ENCODE measurements at regions not wholly inside any gene's neighbourhood (a gene's known extent, or its start where the extent isn't known, plus 50 kb on each side); places are given as distances from the start of the nearest gene placed in this dataset.

GRCh38 chr5:89044674-89045200, 161.8 kb upstream of the MEF2C start:
- no peak overlapping the region for H2AFZ ChIP-seq (ENCODE audit: low read length)
- CTCF ChIA-PET (ENCODE audit: partially characterized antibody) = no interaction called here
- no peak overlapping the region for H2AK5ac ChIP-seq (ENCODE audit: low read depth, low read length)
- H3K9me3 ChIP-seq (ENCODE audit: insufficient read depth in 2 of 2, low read depth in 1 of 2, low read length in 1 of 2) = peaks cover 5% of the 10 kb centered on the region in 2 experiments; a peak in 1 of 4 replicates
- H3K56ac ChIP-seq (replicated peaks; ENCODE audit: insufficient read length, low read depth, low read length) = no peak overlapping the region
- no peak overlapping the region for H4K5ac ChIP-seq (ENCODE audit: insufficient read length, low read depth, low read length)
- H3K4me1 ChIP-seq (replicated peaks in 1 of 4; ENCODE audit: control insufficient read depth in 3 of 4, insufficient read depth in 4 of 4, low read length in 3 of 4) = peaks cover 0 to 6% (median 3%) of the 10 kb centered on the region in 4 experiments; a peak in 3 of 7 replicates
- no peak for FAIRE-seq
- no peak overlapping the region for H3K4me3 ChIP-seq (ENCODE audit: extremely low read depth in 1 of 4, insufficient read depth in 2 of 4, low read depth in 3 of 4, low read length in 4 of 4)
- H3K36me3 ChIP-seq (ENCODE audit: control insufficient read depth in 2 of 4, insufficient read depth in 4 of 4, low read length in 3 of 4) = peaks cover 0 to 4% (median 0%) of the 10 kb centered on the region in 4 experiments; a peak in 1 of 8 replicates
- no peak overlapping the region for H3K4me2 ChIP-seq (ENCODE audit: insufficient read depth in 1 of 2, low read depth in 2 of 2, low read length in 2 of 2)
- H4K20me1 ChIP-seq (replicated peaks in 1 of 2; ENCODE audit: control insufficient read depth in 1 of 2, insufficient read depth in 2 of 2, low read length in 2 of 2) = no peaks in the 10 kb centered on the region
- WGBS, 2 experiments (ENCODE audit: extremely low coverage in 1 of 2, insufficient coverage in 1 of 2, insufficient read length in 1 of 2, insufficient replicate concordance in 2 of 2, low coverage in 1 of 2, low lambda C conversion rate in 2 of 2, missing lambda C conversion rate in 1 of 2) = 89% methylated on average over 5 of the region's 5 CpGs; no CpG with 5 or more reads in 1 of the 2 experiments
- H4K8ac ChIP-seq (ENCODE audit: extremely low read depth, insufficient read depth, low read length) = no peak overlapping the region
- no peak overlapping the region for H4K91ac ChIP-seq (replicated peaks; ENCODE audit: insufficient read length, low read length)
- no peak overlapping the region for H3K9ac ChIP-seq (replicated peaks in 1 of 4; ENCODE audit: extremely low read depth in 1 of 4, low read depth in 3 of 4, low read length in 3 of 4)
- no peak overlapping the region for H3K23ac ChIP-seq (ENCODE audit: insufficient read length)
- no peak overlapping the region for H2BK5ac ChIP-seq (ENCODE audit: low read depth, low read length)
- H2BK12ac ChIP-seq (ENCODE audit: low read depth, low read length) = no peak overlapping the region
- no peak overlapping the region for H3K18ac ChIP-seq (ENCODE audit: extremely low read depth, low read length)
- no peak for DNase-seq (ENCODE audit: low read depth in 1 of 2, low spot score in 2 of 2)
- no peaks in the 10 kb centered on the region for H3K79me1 ChIP-seq (ENCODE audit: low read depth, low read length)
- no peak overlapping the region for H3K14ac ChIP-seq (ENCODE audit: insufficient read length)
- H3K79me2 ChIP-seq (ENCODE audit: control insufficient read depth in 1 of 2, insufficient read depth in 2 of 2, low read length in 2 of 2) = no peaks in the 10 kb centered on the region
- no peak overlapping the region for H2BK15ac ChIP-seq (ENCODE audit: low read length)
- no peak overlapping the region for H2BK120ac ChIP-seq (replicated peaks; ENCODE audit: low read depth, low read length)
- no peak overlapping the region for H2BK20ac ChIP-seq (ENCODE audit: low read length)
- no peak overlapping the region for H3K27ac ChIP-seq (ENCODE audit: low read depth, low read length)
- H3K27me3 ChIP-seq (replicated peaks in 1 of 4; ENCODE audit: control insufficient read depth in 3 of 4, extremely low read depth in 1 of 4, insufficient read depth in 3 of 4, low read length in 3 of 4) = peaks cover 0 to 1% (median 0%) of the 10 kb centered on the region in 4 experiments; a peak in 1 of 7 replicates
- POLR2A ChIA-PET (ENCODE audit: partially characterized antibody) = no interaction called here
- H3K23me2 ChIP-seq (ENCODE audit: low read depth, low read length) = no peaks in the 10 kb centered on the region
- H3K4ac ChIP-seq (replicated peaks; ENCODE audit: insufficient read length, low read depth, low read length) = no peak overlapping the region
- no peak for TF ChIP-seq CTBP2 (IDR thresholded peaks at IDR 0.05; ENCODE audit: borderline replicate concordance, insufficient read depth, insufficient read length, low read length)
- no peak for TF ChIP-seq GTF2F1 (IDR thresholded peaks at IDR 0.05; ENCODE audit: borderline replicate concordance, low read depth, low read length)
- no peak for TF ChIP-seq EGR1 (IDR thresholded peaks at IDR 0.05; ENCODE audit: borderline replicate concordance, low read depth, low read length)
- no peak for TF ChIP-seq SAP30 (IDR thresholded peaks at IDR 0.05; ENCODE audit: insufficient read depth, insufficient replicate concordance, low read length)
- TF ChIP-seq GABPA (IDR thresholded peaks at IDR 0.05; ENCODE audit: borderline replicate concordance, insufficient read depth, low read length) = no peak
- no peak for TF ChIP-seq MAX (IDR thresholded peaks at IDR 0.05)
- no peak for TF ChIP-seq JUND (IDR thresholded peaks at IDR 0.05; ENCODE audit: low read length)
- no peak for TF ChIP-seq RAD21 (IDR thresholded peaks at IDR 0.05 in 1 of 2, conservative IDR thresholded peaks at IDR 0.05 in 1 of 2; ENCODE audit: low read depth in 2 of 2, low read length in 2 of 2)
- no peak for TF ChIP-seq E2F6 (IDR thresholded peaks at IDR 0.05)
- TF ChIP-seq POLR2A (IDR thresholded peaks at IDR 0.05; ENCODE audit: control extremely low read depth in 1 of 2, low read depth in 2 of 2, low read length in 2 of 2) = no peak
- no peak for TF ChIP-seq ASH2L (IDR thresholded peaks at IDR 0.05; ENCODE audit: low read length)
